HepG2 (cell line): ENCODE measurements at regions not wholly inside any gene's neighbourhood (a gene's known extent, or its start where the extent isn't known, plus 50 kb on each side); places are given as distances from the start of the nearest gene placed in this dataset.

Experiments used
- ATAC-seq: fragments of 200-7000 bp; cut with Tn5 transposase; 3 replicates; pipeline ENCODE4 v1.9.1; 2020; ENCODE audit warnings: mild to moderate bottlenecking, moderate library complexity
- BruUV-seq: library from RNA; stranded (reverse); fragments of 400-500 nt; replicated peaks from 2 replicates; lab custom pipeline; 2021; lab: Mats Ljungman, UMichigan
- CTCF ChIA-PET: fragments of 300-600 bp; formaldehyde crosslinking; extraction: SDS; loops from one replicate; lab custom pipeline; 2021; ENCODE audit warnings: low total read pairs, inconsistent platforms, low intra/inter-chr PET ratio; lab: Yijun Ruan, JAX
- POLR2A ChIA-PET: fragments of 350-600 bp; sonication (Branson Sonifier 250); formaldehyde crosslinking; loops from one replicate; lab custom pipeline; 2020; ENCODE audit warnings: antibody characterized with exemption, inconsistent platforms; lab: Yijun Ruan, JAX
- DNase-seq: peaks from one replicate; pipeline ENCODE4 v3.0.0-alpha.2; 2015; ENCODE audit warnings: low spot score
- FAIRE-seq: peaks from 3 replicates; lab custom pipeline; 2011; peaks lifted over from hg19 to GRCh38; lab: Jason Lieb, UNC
- H2AFZ ChIP-seq: one replicate; pipeline ENCODE4 v1.6.1; 2011; ENCODE audit warnings: low read length, inconsistent platforms
- H3K27ac ChIP-seq: fragments of 300-600 bp; 3 replicates; pipeline ENCODE4 v1.8.0; 2011; ENCODE audit warnings: mixed run types, mild to moderate bottlenecking, mixed read lengths, low read length, inconsistent platforms; ENCODE audit not compliant: insufficient read depth; ENCODE audit errors: extremely low read length
- H3K27me3 ChIP-seq, 2 experiments: fragments of 200-600 bp in 1 of 2; 2 replicates in 1 of 2; 3 replicates in 1 of 2; pipeline versions ENCODE4 v1.6.0 to v1.8.0; 2011; ENCODE audit warnings: low read length in 2 of 2, mild to moderate bottlenecking in 2 of 2, moderate library complexity in 2 of 2, inconsistent platforms in 1 of 2; ENCODE audit not compliant: insufficient read depth in 2 of 2, control insufficient read depth in 1 of 2
- H3K36me3 ChIP-seq, 2 experiments: fragments of 200-600 bp in 1 of 2; replicated peaks in 1 of 2; 2 replicates in 1 of 2; 3 replicates in 1 of 2; pipeline versions ENCODE4 v1.5.1 to v1.8.0; 2011; ENCODE audit warnings: low read length in 2 of 2, inconsistent platforms in 1 of 2; ENCODE audit not compliant: insufficient read depth in 2 of 2, control insufficient read depth in 1 of 2
- H3K4me1 ChIP-seq: 2 replicates; pipeline ENCODE4 v1.5.1; 2012; ENCODE audit warnings: low read length, inconsistent platforms; ENCODE audit not compliant: insufficient read depth
- H3K4me2 ChIP-seq: 2 replicates; pipeline ENCODE4 v1.6.0; 2011; ENCODE audit warnings: low read depth, low read length, inconsistent platforms
- H3K4me3 ChIP-seq, 3 experiments: fragments of 200-600 bp in 1 of 3; sonication (generic), shearing (Covaris generic) in 1 of 3; replicated peaks in 1 of 3; 2 replicates each; pipeline ENCODE4 v1.5.1; 2011 to 2016; ENCODE audit warnings: low read length in 3 of 3, inconsistent platforms in 2 of 3, low read depth in 2 of 3, mild to moderate bottlenecking in 2 of 3, control low read depth in 1 of 3, mixed read lengths in 1 of 3; ENCODE audit not compliant: insufficient read depth in 1 of 3
- H3K79me2 ChIP-seq: one replicate; pipeline ENCODE4 v1.6.1; 2011; ENCODE audit warnings: low read length, inconsistent platforms; ENCODE audit not compliant: insufficient read depth
- H3K9ac ChIP-seq: 2 replicates; pipeline ENCODE4 v1.6.0; 2011; ENCODE audit warnings: mild to moderate bottlenecking, low read depth, low read length, inconsistent platforms; ENCODE audit not compliant: insufficient read depth
- H3K9me3 ChIP-seq: 2 replicates; pipeline ENCODE4 v1.5.1; 2012; ENCODE audit warnings: mild to moderate bottlenecking, low read length
- H4K20me1 ChIP-seq: 2 replicates; pipeline ENCODE4 v1.6.0; 2011; ENCODE audit warnings: inconsistent platforms, mild to moderate bottlenecking, low read length, moderate library complexity; ENCODE audit not compliant: insufficient read depth
- ETS1 ChIP-seq: sonication (generic); formaldehyde crosslinking; IDR thresholded peaks from 2 replicates; pipeline ENCODE4 v1.4.0; 2020; ENCODE audit warnings: missing genetic modification reagents
- HHEX ChIP-seq: IDR thresholded peaks from 2 replicates; pipeline ENCODE4 v1.6.1; 2016; ENCODE audit warnings: control low read depth
- IKZF4 ChIP-seq: sonication (generic); formaldehyde crosslinking; IDR thresholded peaks from 2 replicates; pipeline ENCODE4 v1.5.1; 2020; ENCODE audit warnings: borderline replicate concordance, mild to moderate bottlenecking, low read depth, missing genetic modification reagents; ENCODE audit errors: not compliant biosample characterization
- RARA ChIP-seq: IDR thresholded peaks from 2 replicates; pipeline ENCODE4 v1.6.1; 2016; ENCODE audit warnings: missing genetic modification reagents, missing compliant biosample characterization
- TBX2 ChIP-seq: sonication (generic); formaldehyde crosslinking; IDR thresholded peaks from 2 replicates; pipeline ENCODE4 v1.5.0; 2020; ENCODE audit warnings: missing genetic modification reagents, mild to moderate bottlenecking, borderline replicate concordance
- TIGD3 ChIP-seq: sonication (generic); formaldehyde crosslinking; IDR thresholded peaks from 2 replicates; pipeline ENCODE4 v1.5.1; 2020; ENCODE audit warnings: mild to moderate bottlenecking, missing genetic modification reagents, borderline replicate concordance
- ZBTB42 ChIP-seq: sonication (generic); formaldehyde crosslinking; IDR thresholded peaks from 2 replicates; pipeline ENCODE4 v1.5.0; 2020; ENCODE audit warnings: mild to moderate bottlenecking, missing genetic modification reagents
- ZNF17 ChIP-seq: sonication (generic); formaldehyde crosslinking; IDR thresholded peaks from 2 replicates; pipeline ENCODE4 v1.5.0; 2020; ENCODE audit warnings: mild to moderate bottlenecking, missing genetic modification reagents
- ZNF225 ChIP-seq: sonication (generic); formaldehyde crosslinking; IDR thresholded peaks from 2 replicates; pipeline ENCODE4 v1.4.0; 2020; ENCODE audit warnings: mild to moderate bottlenecking, missing genetic modification reagents
- ZNF460 ChIP-seq: sonication (generic); formaldehyde crosslinking; IDR thresholded peaks from 2 replicates; pipeline ENCODE4 v1.5.1; 2020; ENCODE audit warnings: missing genetic modification reagents, mild to moderate bottlenecking, borderline replicate concordance
- ZNF557 ChIP-seq: sonication (generic); formaldehyde crosslinking; IDR thresholded peaks from 2 replicates; pipeline ENCODE4 v1.4.0; 2020; ENCODE audit warnings: missing genetic modification reagents
- ZNF709 ChIP-seq: sonication (generic); formaldehyde crosslinking; IDR thresholded peaks from 2 replicates; pipeline ENCODE4 v1.5.0; 2020; ENCODE audit warnings: mild to moderate bottlenecking, missing genetic modification reagents
- WGBS: methylation state at CpG from one replicate; pipeline ENCODE4 v1.1.6; 2017; ENCODE audit warnings: low lambda C conversion rate; 5-methylcytosine and 5-hydroxymethylcytosine counted together
- in situ Hi-C: cut with HindIII; loops from 2 replicates; pipeline ENCODE4 v1.10.0; 2017; ENCODE audit warnings: low pct_unique_long_range_greater_than_20kb; ENCODE audit not compliant: extremely low pct_ligation_motif_present
- intact Hi-C: fragments of 100-400 bp; cut with micrococcal nuclease; formaldehyde crosslinking; loops from one replicate; pipeline ENCODE4 v1.10.0; 2022; ENCODE audit not compliant: unreplicated experiment
- TF ChIP-seq, protein P1 (sequence below): conservative IDR thresholded peaks from 2 replicates; pipeline ENCODE4 v1.6.1; 2018; ENCODE audit warnings: missing genetic modification reagents
- TF ChIP-seq, protein P2 (sequence below): sonication (generic); formaldehyde crosslinking; conservative IDR thresholded peaks from 2 replicates; pipeline ENCODE4 v1.4.0; 2020; ENCODE audit warnings: missing genetic modification reagents

DNA sequence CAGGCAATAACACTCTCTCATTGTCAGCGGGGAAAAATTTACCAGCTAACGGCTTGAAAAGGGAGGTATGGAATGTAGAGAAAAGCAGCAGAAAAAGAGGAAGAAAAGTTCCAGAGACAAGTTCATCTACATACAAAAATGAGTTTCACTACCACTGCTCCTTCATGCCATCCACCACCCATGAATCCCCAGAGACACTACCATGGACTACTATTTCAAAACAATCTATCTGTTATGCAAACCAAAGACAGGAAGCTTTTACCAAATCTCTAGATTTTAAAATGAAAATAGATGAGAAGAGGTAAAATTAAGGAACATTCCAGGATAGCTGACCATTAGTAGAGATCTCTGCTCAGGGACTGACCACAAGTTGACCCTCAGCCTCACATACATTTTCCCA, 189.0 kb upstream of the GRM3 start:
- DNase-seq (no peak), FAIRE-seq (no peak)
- H3K27ac ChIP-seq: no peak overlapping the region
- H3K9ac ChIP-seq: no peak overlapping the region
- intact Hi-C loops (no loop called here), in situ Hi-C loops (loop anchor here (25.0 kb wide), 1 partner anchor 1392 kb away; no protein-coding TSS in a partner anchor)
- H3K4me1 ChIP-seq: no peaks in the 10 kb centered on the region
- TF ChIP-seq ZNF709: no peak
- TF ChIP-seq, protein P1, sequence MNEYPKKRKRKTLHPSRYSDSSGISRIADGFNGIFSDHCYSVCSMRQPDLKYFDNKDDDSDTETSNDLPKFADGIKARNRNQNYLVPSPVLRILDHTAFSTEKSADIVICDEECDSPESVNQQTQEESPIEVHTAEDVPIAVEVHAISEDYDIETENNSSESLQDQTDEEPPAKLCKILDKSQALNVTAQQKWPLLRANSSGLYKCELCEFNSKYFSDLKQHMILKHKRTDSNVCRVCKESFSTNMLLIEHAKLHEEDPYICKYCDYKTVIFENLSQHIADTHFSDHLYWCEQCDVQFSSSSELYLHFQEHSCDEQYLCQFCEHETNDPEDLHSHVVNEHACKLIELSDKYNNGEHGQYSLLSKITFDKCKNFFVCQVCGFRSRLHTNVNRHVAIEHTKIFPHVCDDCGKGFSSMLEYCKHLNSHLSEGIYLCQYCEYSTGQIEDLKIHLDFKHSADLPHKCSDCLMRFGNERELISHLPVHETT (CRISPR knock-in tag): no peak
- TF ChIP-seq ZNF17 (CRISPR knock-in tag): no peak
- no peak for TF ChIP-seq TBX2 (CRISPR knock-in tag)
- no peak for TF ChIP-seq ZBTB42 (CRISPR knock-in tag)
- no peak for TF ChIP-seq ZNF557 (CRISPR knock-in tag)
- no peak for TF ChIP-seq TIGD3 (CRISPR knock-in tag)
- no peak for TF ChIP-seq RARA (CRISPR knock-in tag)
- no peak for TF ChIP-seq ETS1 (CRISPR knock-in tag)
- no peak for TF ChIP-seq HHEX (CRISPR knock-in tag)
- no peak for TF ChIP-seq ZNF225 (CRISPR knock-in tag)
- TF ChIP-seq IKZF4 (CRISPR knock-in tag): no peak
- TF ChIP-seq, protein P2, sequence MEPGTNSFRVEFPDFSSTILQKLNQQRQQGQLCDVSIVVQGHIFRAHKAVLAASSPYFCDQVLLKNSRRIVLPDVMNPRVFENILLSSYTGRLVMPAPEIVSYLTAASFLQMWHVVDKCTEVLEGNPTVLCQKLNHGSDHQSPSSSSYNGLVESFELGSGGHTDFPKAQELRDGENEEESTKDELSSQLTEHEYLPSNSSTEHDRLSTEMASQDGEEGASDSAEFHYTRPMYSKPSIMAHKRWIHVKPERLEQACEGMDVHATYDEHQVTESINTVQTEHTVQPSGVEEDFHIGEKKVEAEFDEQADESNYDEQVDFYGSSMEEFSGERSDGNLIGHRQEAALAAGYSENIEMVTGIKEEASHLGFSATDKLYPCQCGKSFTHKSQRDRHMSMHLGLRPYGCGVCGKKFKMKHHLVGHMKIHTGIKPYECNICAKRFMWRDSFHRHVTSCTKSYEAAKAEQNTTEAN (CRISPR knock-in tag): no peak
- TF ChIP-seq ZNF460 (CRISPR knock-in tag): no peak
- TF ChIP-seq, all 625 proteins: peak for 0
- Histone ChIP-seq H4K20me1 (no peaks in the 10 kb centered on the region), H2AFZ (no peak overlapping the region), H3K9me3 (no peaks in the 10 kb centered on the region), H3K79me2 (no peaks in the 10 kb centered on the region), H3K27me3 (no peaks in the 10 kb centered on the region), H3K4me3 (no peak overlapping the region), H3K36me3 (no peaks in the 10 kb centered on the region), H3K4me2 (no peak overlapping the region)
- ChIA-PET POLR2A (no interaction called here), CTCF (no interaction called here)
- no peak for ATAC-seq
- WGBS: 55% methylated on average over 2 of the region's 2 CpGs
- no TSS peak for BruUV-seq
